GM18505 (cell line): ENCODE measurements at regions not wholly inside any gene's neighbourhood (a gene's known extent, or its start where the extent isn't known, plus 50 kb on each side); places are given as distances from the start of the nearest gene placed in this dataset.

Experiments used
- ATAC-seq: cut with Tn5 transposase; IDR thresholded peaks from one replicate; pipeline ENCODE4 v1.9.1; 2021; ENCODE audit not compliant: unreplicated experiment
- POLR2A ChIP-seq: IDR thresholded peaks from 4 replicates; pipeline ENCODE4 v1.6.1; 2011; ENCODE audit warnings: borderline replicate concordance; ENCODE audit not compliant: insufficient read depth, insufficient read length; ENCODE audit errors: extremely low read depth

- TF ChIP-seq POLR2A, result no peak
- ATAC-seq, result no peak
Measured at GRCh38 chr12:67002720-67003119, 266.4 kb upstream of the CAND1 start.

DNA sequence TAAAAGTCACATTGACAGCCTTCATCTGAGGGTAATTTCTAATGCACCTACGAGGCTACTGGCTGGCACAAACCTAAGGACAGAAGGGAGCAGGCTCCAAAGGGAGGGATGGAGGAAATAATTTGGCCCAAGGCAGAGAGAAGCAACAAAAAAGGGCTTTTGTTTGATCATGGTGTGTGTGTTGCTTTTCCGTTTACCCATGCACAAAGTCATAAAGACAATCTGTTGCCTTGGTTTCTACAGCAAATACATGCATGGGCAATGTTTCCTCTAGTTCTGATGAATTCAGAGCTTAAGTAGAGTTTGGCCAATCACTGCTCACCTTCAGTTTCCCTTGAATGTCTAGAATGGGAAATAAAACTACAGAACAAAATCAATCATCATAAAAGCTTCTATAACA, 262.5 kb upstream of the CAND1 start:
- ATAC-seq, result no peak
- TF ChIP-seq POLR2A, result no peak

DNA sequence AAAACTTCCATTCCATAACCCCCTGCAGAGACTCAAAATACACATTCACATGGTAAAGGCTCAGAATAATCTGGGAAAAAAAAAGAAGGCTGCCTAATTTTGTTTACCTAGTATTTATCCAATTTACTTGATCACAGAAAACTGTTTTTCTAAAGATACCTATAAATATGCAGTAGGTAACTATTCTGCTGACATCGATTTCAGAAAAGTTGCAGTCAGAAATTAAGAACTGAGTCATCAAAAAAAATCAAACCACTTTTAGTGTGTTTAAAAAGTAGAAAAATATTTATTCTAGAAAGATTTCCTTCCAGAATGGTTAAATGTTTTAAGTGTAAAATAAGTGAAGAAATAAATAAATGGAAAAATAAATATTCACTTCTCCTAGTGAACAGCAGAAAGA, 254.5 kb upstream of the CAND1 start:
- no peak for TF ChIP-seq POLR2A
- no peak for ATAC-seq

DNA sequence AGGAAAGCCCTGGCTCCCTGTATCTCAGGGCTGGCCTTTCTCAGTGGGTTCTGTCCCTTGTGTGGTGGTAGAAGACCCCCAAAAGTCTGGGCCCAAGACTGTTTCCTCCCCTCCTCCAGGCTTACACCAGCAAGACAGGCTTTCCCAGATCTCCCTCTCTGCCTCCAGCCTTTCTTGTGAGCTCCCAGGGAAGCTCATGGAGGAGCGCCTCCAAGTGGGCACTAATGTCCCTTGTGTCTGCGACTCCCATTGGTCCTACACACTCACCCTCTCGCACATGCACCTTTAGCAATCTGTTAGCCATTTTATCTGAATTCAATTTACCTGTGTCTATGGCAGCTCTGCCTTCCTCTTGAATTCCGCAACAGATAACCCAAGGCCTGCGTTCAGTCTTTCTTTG, 251.1 kb upstream of the CAND1 start:
- TF ChIP-seq POLR2A, result no peak
- ATAC-seq, result no peak

DNA sequence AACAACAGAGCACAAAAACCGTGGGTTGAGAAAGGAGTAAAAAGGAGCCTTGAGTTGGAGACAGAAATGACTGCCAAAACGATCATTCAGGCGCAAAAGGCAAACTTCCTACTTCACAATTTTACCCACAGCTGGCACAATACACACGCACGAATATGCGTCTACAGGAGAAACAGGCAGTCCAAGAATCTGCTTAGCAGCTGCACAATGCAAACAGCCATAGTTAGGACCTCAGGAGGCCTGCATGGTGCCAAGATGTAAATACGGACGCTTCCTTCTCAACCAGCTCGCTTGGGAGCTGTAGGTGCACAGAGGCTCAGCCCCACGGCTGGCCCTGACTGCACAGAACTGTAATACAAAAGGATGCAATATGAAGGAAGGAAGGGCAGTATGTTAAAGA, 250.1 kb upstream of the CAND1 start:
- no peak for ATAC-seq
- TF ChIP-seq POLR2A, result no peak

DNA sequence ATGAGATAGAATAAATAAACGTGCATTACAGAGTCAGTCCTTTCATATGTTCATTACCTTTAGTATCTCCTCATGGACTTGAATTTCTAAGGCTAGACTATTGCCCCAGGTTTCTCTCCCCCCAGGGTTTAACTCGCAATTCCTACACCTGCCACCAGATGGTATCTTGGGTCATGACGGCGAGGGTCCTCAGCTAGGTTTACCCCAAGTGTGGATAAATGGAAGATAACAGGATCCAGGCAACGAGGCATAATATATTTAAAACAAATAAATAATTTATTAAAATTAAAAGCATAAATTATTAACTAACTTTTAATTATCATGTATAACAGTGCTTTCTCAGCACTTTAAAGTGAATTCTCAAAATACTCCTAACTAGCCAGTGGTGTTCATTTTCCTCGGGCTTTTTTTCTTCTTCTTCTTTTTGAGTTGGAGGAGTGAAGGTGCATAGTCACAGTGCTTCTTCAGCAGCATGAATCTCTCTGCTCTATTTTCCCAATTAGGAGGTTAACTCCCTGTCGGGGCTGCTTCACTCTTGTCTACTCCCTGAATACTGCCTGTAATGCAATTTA, 243.5 kb upstream of the CAND1 start:
- no peak for TF ChIP-seq POLR2A
- ATAC-seq, result no peak

DNA sequence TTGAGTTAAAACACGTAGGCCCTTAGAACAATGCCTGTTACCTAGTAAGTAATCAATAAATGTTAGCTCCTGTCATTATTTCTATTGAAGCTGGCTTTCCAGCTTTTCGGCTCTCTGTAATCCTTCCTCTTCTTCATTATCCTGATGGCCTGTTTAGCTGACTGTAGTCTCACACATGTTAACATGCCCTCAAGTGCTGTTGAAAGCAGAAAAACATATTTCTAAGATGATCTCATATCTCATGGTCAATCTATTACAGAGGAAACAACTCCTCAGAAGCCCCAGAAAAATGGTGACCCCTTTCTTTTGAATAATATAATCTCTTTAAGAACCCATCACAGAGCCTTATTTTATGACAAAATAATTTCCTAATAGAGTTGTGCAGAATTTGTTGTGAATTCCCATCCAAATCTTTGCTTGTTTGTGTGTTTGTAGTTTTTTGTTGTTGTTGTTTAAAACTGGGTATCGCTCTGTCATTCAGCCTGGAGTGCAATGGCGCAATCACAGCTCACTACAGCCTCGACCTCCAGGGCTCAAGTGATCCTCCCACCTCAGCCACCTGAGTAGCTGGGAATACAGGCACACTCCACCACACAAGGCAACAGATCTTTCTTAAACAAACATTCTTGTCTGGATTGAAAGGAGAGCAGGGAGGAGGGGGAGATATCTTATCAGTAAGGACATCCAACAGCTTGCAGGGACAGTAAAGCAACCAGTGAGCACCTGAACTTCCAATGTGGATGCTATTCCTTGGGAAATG, 242.5 kb upstream of the CAND1 start:
- no peak for TF ChIP-seq POLR2A
- no peak for ATAC-seq

GRCh38 chr12:67028529-67028928, 240.6 kb upstream of the CAND1 start:
- no peak for TF ChIP-seq POLR2A
- no peak for ATAC-seq

DNA sequence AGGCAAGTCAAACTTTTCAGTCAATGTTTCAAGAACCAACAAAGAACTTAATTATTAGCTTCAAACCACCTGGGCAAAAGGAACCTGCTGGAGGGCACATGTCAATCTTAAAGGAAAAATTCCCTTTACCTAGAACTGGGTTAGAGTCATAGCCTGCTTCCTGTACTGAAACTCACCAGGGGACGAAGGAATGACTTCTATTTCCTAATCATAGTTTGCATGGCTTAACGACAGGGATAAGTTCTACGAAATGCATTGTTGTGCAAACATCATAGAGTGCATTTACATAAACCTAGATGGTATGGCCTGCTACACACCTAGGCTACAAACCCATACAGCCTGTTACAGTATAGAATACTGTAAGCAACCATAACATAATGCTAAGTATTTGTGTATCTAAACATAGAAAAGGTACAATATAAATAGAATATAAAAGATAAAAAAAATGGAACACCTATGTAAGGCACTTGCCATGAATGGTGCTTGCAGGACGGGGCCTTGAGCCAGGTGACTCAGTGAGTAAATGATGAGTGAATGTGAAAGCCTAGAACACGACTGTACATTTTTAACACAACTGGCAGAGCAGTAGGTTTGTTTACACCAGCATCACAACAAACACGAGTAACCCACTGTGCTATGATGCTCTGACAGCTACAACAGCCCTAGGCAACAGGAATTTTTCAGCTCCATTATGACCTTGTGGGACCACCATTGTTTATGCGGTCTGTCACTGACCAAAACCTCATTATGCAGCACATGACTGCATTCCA, 234.9 kb upstream of the CAND1 start:
- no peak for TF ChIP-seq POLR2A
- no peak for ATAC-seq

DNA sequence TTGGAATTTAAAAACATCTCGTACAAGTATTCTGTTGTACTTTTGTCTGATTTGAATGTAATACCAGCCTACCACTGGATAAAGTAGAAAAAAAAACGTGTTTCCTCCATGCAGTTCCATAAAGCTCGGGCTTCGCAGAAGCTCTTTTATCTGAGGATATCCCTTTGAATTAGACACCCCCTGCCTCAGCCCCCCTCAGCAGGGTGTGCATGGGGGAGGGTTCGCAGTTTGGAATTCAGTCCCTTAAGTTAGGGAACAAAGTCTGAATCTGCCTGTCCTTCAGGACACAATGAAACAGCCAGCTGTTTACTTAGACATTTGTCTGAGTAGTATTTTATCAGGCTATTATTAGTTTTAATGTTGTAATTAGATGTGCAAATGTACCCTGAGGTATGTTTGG, 234.0 kb upstream of the CAND1 start:
- no peak for ATAC-seq
- no peak for TF ChIP-seq POLR2A

DNA sequence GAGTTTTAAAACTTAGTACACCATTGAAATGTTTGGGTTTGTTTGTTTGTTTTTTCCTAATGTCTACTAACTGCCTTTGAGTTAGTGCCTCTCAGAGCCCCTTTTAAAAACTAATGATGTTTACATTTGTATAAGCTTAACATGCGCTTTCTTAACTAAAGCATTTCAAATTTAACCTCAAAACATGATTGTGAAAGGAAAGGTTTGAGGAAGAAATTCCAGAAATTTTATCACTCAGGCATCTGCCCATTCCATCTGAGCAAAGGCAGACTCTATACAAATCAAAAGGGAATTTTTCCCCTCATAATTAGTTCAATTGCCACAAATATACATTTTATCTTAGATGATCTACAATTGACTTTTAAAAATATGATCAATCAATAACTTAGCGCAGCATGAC, 230.7 kb upstream of the CAND1 start:
- ATAC-seq, result no peak
- no peak for TF ChIP-seq POLR2A

DNA sequence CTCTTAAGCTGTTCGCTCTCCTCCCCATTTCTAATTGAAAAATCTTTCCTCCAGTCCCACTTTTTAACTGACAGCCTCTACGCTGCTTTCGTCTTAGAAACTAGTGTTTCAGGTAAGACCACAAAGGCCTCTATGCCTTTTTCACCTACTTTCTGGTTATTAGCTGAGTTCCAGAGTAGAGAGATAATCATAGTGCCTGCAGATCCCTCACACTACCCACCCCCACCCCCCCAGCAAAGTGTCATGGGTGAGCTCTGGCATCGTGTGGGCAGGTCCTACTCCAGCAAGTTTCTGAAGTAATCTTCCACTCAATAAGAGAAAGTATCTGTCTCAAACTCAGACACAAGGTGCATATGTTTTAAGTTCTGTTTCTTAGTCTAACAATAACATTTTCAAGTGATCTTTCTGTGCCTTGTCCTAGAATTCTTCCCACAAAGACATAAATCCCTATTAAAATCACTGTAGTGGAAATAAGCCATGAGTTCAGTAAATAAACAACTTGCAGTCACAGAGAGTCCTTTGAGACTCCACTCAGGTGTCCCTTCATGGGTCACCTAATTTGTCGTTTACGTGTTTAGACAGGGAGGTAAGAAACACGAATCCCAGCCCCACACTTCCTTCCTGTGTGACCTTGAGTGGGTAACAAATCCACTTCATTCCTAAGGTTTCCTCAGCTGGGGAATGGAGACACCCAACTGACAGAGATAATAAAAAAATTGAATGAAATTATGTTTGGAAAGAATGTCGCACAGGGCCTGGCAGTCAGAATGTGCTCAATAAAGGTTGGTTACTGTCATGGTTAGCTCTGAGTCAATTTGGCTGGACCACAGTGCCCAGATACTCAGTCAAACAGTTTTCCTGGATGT, 228.9 kb upstream of the CAND1 start:
- TF ChIP-seq POLR2A, result no peak
- ATAC-seq, result no peak

- no peak for TF ChIP-seq POLR2A
Measured at GRCh38 chr12:67040861-67041137, 228.4 kb upstream of the CAND1 start.

More at GRCh38 chr12:67040861-67041137, 228.4 kb upstream of the CAND1 start:
- ATAC-seq, result no peak
